Mucosa of descending colon (tissue), 3 donors: ENCODE measurements at regions not wholly inside any gene's neighbourhood (a gene's known extent, or its start where the extent isn't known, plus 50 kb on each side); places are given as distances from the start of the nearest gene placed in this dataset.

ENCODE experiments used
- ATAC-seq: fragments of 200-7000 bp; cut with Tn5 transposase; one replicate; pipeline ENCODE4 v1.9.1; 2020; ENCODE audit warnings: mild to moderate bottlenecking, moderate library complexity
- DNase-seq, 3 donors: peaks; one replicate each; pipeline ENCODE4 v3.0.0-alpha.2; 2020
- H3K36me3 ChIP-seq: fragments of 200-600 bp; one replicate; pipeline ENCODE4 v1.8.0; 2021; ENCODE audit warnings: low read depth, mild to moderate bottlenecking
- H3K4me1 ChIP-seq: fragments of 200-600 bp; one replicate; pipeline ENCODE4 v1.8.0; 2021; ENCODE audit warnings: low read depth, mild to moderate bottlenecking
- H3K4me3 ChIP-seq: fragments of 200-600 bp; one replicate; pipeline ENCODE4 v1.8.0; 2021; ENCODE audit warnings: mild to moderate bottlenecking
- H3K9me3 ChIP-seq: fragments of 200-600 bp; one replicate; pipeline ENCODE4 v1.8.0; 2021; ENCODE audit warnings: mild to moderate bottlenecking
- CTCF ChIP-seq: fragments of 200-600 bp; IDR thresholded peaks from one replicate; pipeline ENCODE4 v1.8.0; 2022; ENCODE audit warnings: antibody characterized with exemption, mild to moderate bottlenecking
- intact Hi-C, 2 donors: fragments of 100-400 bp; cut with DNase I in 1 of 2; cut with micrococcal nuclease in 1 of 2; formaldehyde crosslinking; loops; one replicate each; pipeline versions ENCODE4 v1.11.0 to v1.11.1; 2022; cut with DNase I, micrococcal nuclease
- donor health status: DM: no; HTN: no; CAD: no; lungs with moderate emphysema.
- donor health status: DM: no; HTN: no; CAD: no.
- donor health status: DM: no; HTN: yes; CAD: no.

DNA sequence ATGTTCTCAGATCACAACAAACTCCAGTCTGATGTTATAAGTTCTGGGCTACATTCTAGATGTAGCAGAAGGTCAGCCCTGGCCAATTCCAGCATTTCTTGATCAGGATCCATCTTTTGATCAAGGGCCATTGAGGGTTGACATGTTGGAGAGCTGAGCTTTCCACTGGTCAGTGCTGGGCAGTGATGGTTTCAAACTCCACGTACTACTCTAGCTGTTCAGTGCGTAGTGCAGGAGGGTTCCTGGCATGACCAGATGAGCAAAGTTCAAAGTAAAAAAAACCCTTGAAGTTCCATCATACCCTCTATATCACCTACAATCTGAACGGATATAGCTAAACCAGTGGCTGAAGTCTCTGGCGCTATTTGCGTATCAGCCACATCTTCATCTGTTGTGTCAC, 210.4 kb upstream of the OSR1 start:
- Histone ChIP-seq H3K4me1 (peaks cover 7% of the 10 kb centered on the region), H3K4me3 (no peak overlapping the region), H3K9me3 (no peaks in the 10 kb centered on the region), H3K36me3 (no peaks in the 10 kb centered on the region)
- TF ChIP-seq CTCF: no peak
- DNase-seq (no peak), ATAC-seq (peak; percentile 57)
- intact Hi-C loops: no loop called here

DNA sequence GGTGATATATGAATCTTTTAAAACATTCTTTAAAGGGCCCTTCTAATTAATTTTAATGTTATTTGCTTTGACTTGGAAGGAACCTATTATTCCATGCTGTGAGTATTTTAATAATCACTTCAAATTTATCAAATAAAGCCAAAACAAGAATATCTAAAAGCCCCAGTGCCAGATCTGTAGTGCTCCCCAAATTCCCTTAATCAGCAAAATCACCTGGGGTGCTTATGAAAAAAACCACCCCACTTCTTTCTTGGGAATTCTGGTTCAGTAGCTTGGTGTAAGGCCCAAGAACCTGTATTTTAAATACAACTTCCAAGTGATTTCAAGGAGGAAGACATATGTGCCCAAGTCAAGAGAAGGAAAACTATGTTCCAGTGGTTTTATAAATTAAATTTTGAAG, 202.4 kb upstream of the OSR1 start:
- no peak for TF ChIP-seq CTCF
- no peak overlapping the region for H3K4me3 ChIP-seq
- no peaks in the 10 kb centered on the region for H3K9me3 ChIP-seq
- no peak for DNase-seq
- no peaks in the 10 kb centered on the region for H3K4me1 ChIP-seq
- no peak for ATAC-seq
- intact Hi-C loops: no loop called here
- H3K36me3 ChIP-seq: no peaks in the 10 kb centered on the region

GRCh38 chr2:19559596-19560240, 201.3 kb upstream of the OSR1 start:
- no peak for TF ChIP-seq CTCF
- intact Hi-C loops: no loop called here
- DNase-seq: peak in 2 of 3 donors; percentile 46 to 52

DNA sequence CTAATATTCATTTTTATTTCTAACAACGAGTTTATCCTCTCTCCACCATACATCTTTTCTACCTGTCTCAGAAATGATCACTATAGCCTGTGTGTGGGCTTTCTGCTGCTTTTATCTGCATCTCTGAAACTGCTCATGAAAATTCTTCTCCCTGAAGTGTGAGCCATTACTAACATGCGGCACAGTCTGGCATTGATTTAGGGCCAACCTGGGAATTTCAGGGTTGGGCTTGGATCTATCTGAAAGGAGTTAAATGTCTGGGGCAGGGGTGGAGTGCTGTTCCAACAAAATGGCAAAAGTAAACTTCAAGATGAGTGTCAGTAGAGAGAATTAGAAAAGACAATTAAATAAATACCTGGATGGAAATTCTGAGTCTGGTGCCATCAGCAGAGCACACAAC, 198.2 kb upstream of the OSR1 start:
- ATAC-seq: no peak
- intact Hi-C loops: no loop called here
- H3K9me3 ChIP-seq: no peaks in the 10 kb centered on the region
- no peak overlapping the region for H3K4me3 ChIP-seq
- TF ChIP-seq CTCF: no peak
- DNase-seq: no peak
- no peaks in the 10 kb centered on the region for H3K36me3 ChIP-seq
- no peaks in the 10 kb centered on the region for H3K4me1 ChIP-seq

More at GRCh38 chr2:19559596-19560240, 201.3 kb upstream of the OSR1 start:
- Histone ChIP-seq H3K9me3 (no peaks in the 10 kb centered on the region), H3K36me3 (no peaks in the 10 kb centered on the region), H3K4me3 (no peak overlapping the region), H3K4me1 (no peaks in the 10 kb centered on the region)
- peak; percentile 88 for ATAC-seq

DNA sequence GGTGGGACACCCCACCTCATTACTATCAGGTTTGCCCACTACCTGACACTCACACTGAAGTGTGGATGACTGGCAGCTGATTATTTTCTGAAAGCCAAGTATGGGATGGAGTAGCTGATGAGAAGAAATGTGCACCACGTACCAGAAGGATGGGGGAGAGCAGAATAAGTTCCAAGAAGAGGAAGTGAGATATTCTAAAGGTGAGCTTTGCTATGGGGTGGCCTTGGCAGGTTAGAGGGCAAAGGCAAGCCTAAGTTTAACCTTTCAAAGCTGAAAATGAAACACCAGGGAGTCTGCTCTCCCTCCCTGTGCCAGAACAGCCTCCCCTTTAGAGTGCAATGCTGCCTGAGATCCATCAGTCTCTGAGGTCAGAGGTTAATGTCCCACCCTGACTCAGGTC, 196.1 kb upstream of the OSR1 start:
- H3K4me3 ChIP-seq: no peak overlapping the region
- no peak for ATAC-seq
- no peaks in the 10 kb centered on the region for H3K4me1 ChIP-seq
- no peak for TF ChIP-seq CTCF
- H3K36me3 ChIP-seq: no peaks in the 10 kb centered on the region
- intact Hi-C loops: no loop called here
- DNase-seq: no peak
- no peaks in the 10 kb centered on the region for H3K9me3 ChIP-seq

DNA sequence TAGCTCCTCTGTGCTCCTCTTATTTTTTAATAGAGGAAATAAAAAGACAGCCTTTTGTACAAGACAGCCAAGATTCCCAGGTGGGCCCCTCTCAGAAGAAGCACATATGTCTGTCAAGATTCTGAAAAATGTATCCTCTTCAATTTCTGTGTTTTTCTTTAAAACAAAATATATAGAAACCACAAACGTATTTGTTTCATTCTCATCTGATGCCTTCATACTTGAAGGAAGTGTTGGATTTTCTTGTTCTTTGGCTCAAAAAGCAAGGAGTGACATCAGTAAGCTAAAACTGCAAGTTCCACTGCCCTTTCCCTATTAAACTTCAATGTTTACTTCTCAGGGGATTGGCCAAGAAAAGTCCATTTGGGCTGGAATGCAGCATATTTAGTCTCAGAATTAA, 193.8 kb upstream of the OSR1 start:
- TF ChIP-seq CTCF: no peak
- Histone ChIP-seq H3K4me1 (no peaks in the 10 kb centered on the region), H3K4me3 (no peak overlapping the region), H3K36me3 (no peaks in the 10 kb centered on the region), H3K9me3 (no peaks in the 10 kb centered on the region)
- intact Hi-C loops: no loop called here
- ATAC-seq: no peak
- DNase-seq: no peak
